GM18519 (cell line): ENCODE measurements at regions not wholly inside any gene's neighbourhood (a gene's known extent, or its start where the extent isn't known, plus 50 kb on each side); places are given as distances from the start of the nearest gene placed in this dataset.
"Not testable (repeated sequence)": the region's sequence is repeated elsewhere in the genome, so short reads cannot be mapped to it uniquely, and the experiment has no call there.

Experiments
- ATAC-seq: cut with Tn5 transposase; IDR thresholded peaks from one replicate; pipeline ENCODE4 v1.9.1; 2021; ENCODE audit warnings: mild to moderate bottlenecking, moderate library complexity; ENCODE audit not compliant: unreplicated experiment, low FRiP score

- no peak for ATAC-seq
Measured at GRCh38 chr4:181121733-181122132, 1121.5 kb upstream of the TENM3 start.

- no peak for ATAC-seq
Measured at GRCh38 chr4:181127171-181127570, 1116.0 kb upstream of the TENM3 start.

- ATAC-seq, result not testable (repeated sequence)
Measured at GRCh38 chr4:181130317-181130716, 1112.9 kb upstream of the TENM3 start.

- ATAC-seq, result no peak
Measured at GRCh38 chr4:181137351-181137750, 1105.9 kb upstream of the TENM3 start.

GRCh38 chr4:181138116-181138515 is 1105.1 kb upstream of the TENM3 start:
- ATAC-seq, result no peak

GRCh38 chr4:181140037-181140603 is 1103.1 kb upstream of the TENM3 start:
- ATAC-seq, result no peak

GRCh38 chr4:181143250-181143854 is 1099.8 kb upstream of the TENM3 start:
- peak; percentile 88 for ATAC-seq

- ATAC-seq, result no peak
Measured at GRCh38 chr4:181146051-181146450, 1097.2 kb upstream of the TENM3 start.

- no peak for ATAC-seq
Measured at GRCh38 chr4:181147416-181147951, 1095.7 kb upstream of the TENM3 start.

GRCh38 chr4:181148470-181148869 is 1094.7 kb upstream of the TENM3 start:
- no peak for ATAC-seq

GRCh38 chr4:181150191-181150590 is 1093.0 kb upstream of the TENM3 start:
- ATAC-seq, result no peak

GRCh38 chr4:181151856-181152255 is 1091.3 kb upstream of the TENM3 start:
- ATAC-seq, result no peak

GRCh38 chr4:181157647-181158046 is 1085.6 kb upstream of the TENM3 start:
- ATAC-seq, result no peak

- no peak for ATAC-seq
Measured at GRCh38 chr4:181158971-181159370, 1084.2 kb upstream of the TENM3 start.

GRCh38 chr4:181161669-181162068 is 1081.5 kb upstream of the TENM3 start:
- ATAC-seq, result no peak

- no peak for ATAC-seq
Measured at GRCh38 chr4:181162266-181162665, 1080.9 kb upstream of the TENM3 start.

GRCh38 chr4:181162676-181163075 is 1080.5 kb upstream of the TENM3 start:
- ATAC-seq, result no peak

GRCh38 chr4:181166742-181167399 is 1076.3 kb upstream of the TENM3 start:
- ATAC-seq, result no peak

- ATAC-seq, result no peak
Measured at GRCh38 chr4:181168011-181168805, 1075.0 kb upstream of the TENM3 start.

- no peak for ATAC-seq
Measured at GRCh38 chr4:181173046-181173445, 1070.2 kb upstream of the TENM3 start.

- ATAC-seq, result no peak
Measured at GRCh38 chr4:181176306-181176705, 1066.9 kb upstream of the TENM3 start.
